HepG2 (cell line): ENCODE measurements at regions not wholly inside any gene's neighbourhood (a gene's known extent, or its start where the extent isn't known, plus 50 kb on each side); places are given as distances from the start of the nearest gene placed in this dataset.

Source experiments
- ATAC-seq: fragments of 200-7000 bp; cut with Tn5 transposase; 3 replicates; pipeline ENCODE4 v1.9.1; 2020; ENCODE audit warnings: mild to moderate bottlenecking, moderate library complexity
- BruUV-seq: library from RNA; stranded (reverse); fragments of 400-500 nt; replicated peaks from 2 replicates; lab custom pipeline; 2021; lab: Mats Ljungman, UMichigan
- CTCF ChIA-PET: fragments of 300-600 bp; formaldehyde crosslinking; extraction: SDS; loops from one replicate; lab custom pipeline; 2021; ENCODE audit warnings: low total read pairs, inconsistent platforms, low intra/inter-chr PET ratio; lab: Yijun Ruan, JAX
- POLR2A ChIA-PET: fragments of 350-600 bp; sonication (Branson Sonifier 250); formaldehyde crosslinking; loops from one replicate; lab custom pipeline; 2020; ENCODE audit warnings: antibody characterized with exemption, inconsistent platforms; lab: Yijun Ruan, JAX
- DNase-seq: peaks from one replicate; pipeline ENCODE4 v3.0.0-alpha.2; 2015; ENCODE audit warnings: low spot score
- FAIRE-seq: peaks from 3 replicates; lab custom pipeline; 2011; peaks lifted over from hg19 to GRCh38; lab: Jason Lieb, UNC
- H2AFZ ChIP-seq: one replicate; pipeline ENCODE4 v1.6.1; 2011; ENCODE audit warnings: low read length, inconsistent platforms
- H3K27ac ChIP-seq: fragments of 300-600 bp; 3 replicates; pipeline ENCODE4 v1.8.0; 2011; ENCODE audit warnings: mixed run types, mild to moderate bottlenecking, mixed read lengths, low read length, inconsistent platforms; ENCODE audit not compliant: insufficient read depth; ENCODE audit errors: extremely low read length
- H3K27me3 ChIP-seq, 2 experiments: fragments of 200-600 bp in 1 of 2; 2 replicates in 1 of 2; 3 replicates in 1 of 2; pipeline versions ENCODE4 v1.6.0 to v1.8.0; 2011; ENCODE audit warnings: low read length in 2 of 2, mild to moderate bottlenecking in 2 of 2, moderate library complexity in 2 of 2, inconsistent platforms in 1 of 2; ENCODE audit not compliant: insufficient read depth in 2 of 2, control insufficient read depth in 1 of 2
- H3K36me3 ChIP-seq, 2 experiments: fragments of 200-600 bp in 1 of 2; replicated peaks in 1 of 2; 2 replicates in 1 of 2; 3 replicates in 1 of 2; pipeline versions ENCODE4 v1.5.1 to v1.8.0; 2011; ENCODE audit warnings: low read length in 2 of 2, inconsistent platforms in 1 of 2; ENCODE audit not compliant: insufficient read depth in 2 of 2, control insufficient read depth in 1 of 2
- H3K4me1 ChIP-seq: 2 replicates; pipeline ENCODE4 v1.5.1; 2012; ENCODE audit warnings: low read length, inconsistent platforms; ENCODE audit not compliant: insufficient read depth
- H3K4me2 ChIP-seq: 2 replicates; pipeline ENCODE4 v1.6.0; 2011; ENCODE audit warnings: low read depth, low read length, inconsistent platforms
- H3K4me3 ChIP-seq, 3 experiments: fragments of 200-600 bp in 1 of 3; sonication (generic), shearing (Covaris generic) in 1 of 3; replicated peaks in 1 of 3; 2 replicates each; pipeline ENCODE4 v1.5.1; 2011 to 2016; ENCODE audit warnings: low read length in 3 of 3, inconsistent platforms in 2 of 3, low read depth in 2 of 3, mild to moderate bottlenecking in 2 of 3, control low read depth in 1 of 3, mixed read lengths in 1 of 3; ENCODE audit not compliant: insufficient read depth in 1 of 3
- H3K79me2 ChIP-seq: one replicate; pipeline ENCODE4 v1.6.1; 2011; ENCODE audit warnings: low read length, inconsistent platforms; ENCODE audit not compliant: insufficient read depth
- H3K9ac ChIP-seq: 2 replicates; pipeline ENCODE4 v1.6.0; 2011; ENCODE audit warnings: mild to moderate bottlenecking, low read depth, low read length, inconsistent platforms; ENCODE audit not compliant: insufficient read depth
- H3K9me3 ChIP-seq: 2 replicates; pipeline ENCODE4 v1.5.1; 2012; ENCODE audit warnings: mild to moderate bottlenecking, low read length
- H4K20me1 ChIP-seq: 2 replicates; pipeline ENCODE4 v1.6.0; 2011; ENCODE audit warnings: inconsistent platforms, mild to moderate bottlenecking, low read length, moderate library complexity; ENCODE audit not compliant: insufficient read depth
- CHD2 ChIP-seq: IDR thresholded peaks from 2 replicates; pipeline ENCODE4 v1.6.1; 2011; ENCODE audit warnings: low read depth, low read length, improper control_type of control experiment
- HNRNPLL ChIP-seq: fragments of 200-400 bp; formaldehyde crosslinking; IDR thresholded peaks from 2 replicates; pipeline ENCODE4 v1.6.1; 2017; ENCODE audit warnings: mild to moderate bottlenecking, low read depth, low read length; ENCODE audit not compliant: poor library complexity, severe bottlenecking
- MBD4 ChIP-seq: IDR thresholded peaks from 2 replicates; pipeline ENCODE4 v1.6.1; 2012; ENCODE audit warnings: low read length, inconsistent platforms, borderline replicate concordance
- MYNN ChIP-seq: sonication (generic); formaldehyde crosslinking; IDR thresholded peaks from 2 replicates; pipeline ENCODE4 v1.4.0; 2020; ENCODE audit warnings: mild to moderate bottlenecking, low read depth, missing genetic modification reagents
- TFDP1 ChIP-seq: IDR thresholded peaks from 2 replicates; pipeline ENCODE4 v1.6.1; 2016; ENCODE audit warnings: missing compliant biosample characterization, missing genetic modification reagents, borderline replicate concordance
- ZBTB46 ChIP-seq: sonication (generic); formaldehyde crosslinking; IDR thresholded peaks from 2 replicates; pipeline ENCODE4 v1.4.0; 2020; ENCODE audit warnings: mild to moderate bottlenecking, missing genetic modification reagents, borderline replicate concordance
- ZMAT3 ChIP-seq: sonication (generic); formaldehyde crosslinking; conservative IDR thresholded peaks from 2 replicates; pipeline ENCODE4 v1.7.0; 2021; ENCODE audit warnings: missing genetic modification reagents
- ZNF256 ChIP-seq: sonication (generic); formaldehyde crosslinking; conservative IDR thresholded peaks from 2 replicates; pipeline ENCODE4 v1.4.0; 2020; ENCODE audit warnings: missing genetic modification reagents
- ZNF292 ChIP-seq: sonication (generic); formaldehyde crosslinking; IDR thresholded peaks from 2 replicates; pipeline ENCODE4 v1.8.1; 2022; ENCODE audit warnings: mild to moderate bottlenecking, low read depth, missing genetic modification reagents, borderline replicate concordance
- WGBS: methylation state at CpG from one replicate; pipeline ENCODE4 v1.1.6; 2017; ENCODE audit warnings: low lambda C conversion rate; 5-methylcytosine and 5-hydroxymethylcytosine counted together
- in situ Hi-C: cut with HindIII; loops from 2 replicates; pipeline ENCODE4 v1.10.0; 2017; ENCODE audit warnings: low pct_unique_long_range_greater_than_20kb; ENCODE audit not compliant: extremely low pct_ligation_motif_present
- intact Hi-C: fragments of 100-400 bp; cut with micrococcal nuclease; formaldehyde crosslinking; loops from one replicate; pipeline ENCODE4 v1.10.0; 2022; ENCODE audit not compliant: unreplicated experiment
- TF ChIP-seq, protein P1 (sequence below): sonication (generic); formaldehyde crosslinking; IDR thresholded peaks from 2 replicates; pipeline ENCODE4 v1.4.0; 2020; ENCODE audit warnings: mild to moderate bottlenecking, missing genetic modification reagents

- H4K20me1 ChIP-seq, result no peaks in the 10 kb centered on the region
- H3K27ac ChIP-seq, result no peak overlapping the region
- H2AFZ ChIP-seq, result no peak overlapping the region
- ChIA-PET POLR2A (no interaction called here), CTCF (no interaction called here)
- H3K36me3 ChIP-seq, result no peaks in the 10 kb centered on the region
- H3K4me1 ChIP-seq, result no peaks in the 10 kb centered on the region
- H3K9ac ChIP-seq, result no peak overlapping the region
- FAIRE-seq, result no peak
- 11% methylated on average over 2 of the region's 2 CpGs for WGBS
- no peak for ATAC-seq
- H3K9me3 ChIP-seq, result peaks cover 5% of the 10 kb centered on the region; the same call in 1 of the 2 replicates
- in situ Hi-C loops (no loop called here), intact Hi-C loops (no loop called here)
- TF ChIP-seq ZBTB46 (CRISPR knock-in tag) (no peak), HNRNPLL (no peak)
- DNase-seq, result no peak
- no peaks in the 10 kb centered on the region for H3K79me2 ChIP-seq
- no peaks in the 10 kb centered on the region for H3K27me3 ChIP-seq
- H3K4me3 ChIP-seq, result no peak overlapping the region
- no peak overlapping the region for H3K4me2 ChIP-seq
- BruUV-seq, result no TSS peak
These were observed 420.9 kb upstream of the ST6GAL2 start for GRCh38 chr2:107306881-107307280.

GRCh38 chr2:107308835-107309234 is 422.9 kb upstream of the ST6GAL2 start:
- Histone ChIP-seq H3K27ac (no peak overlapping the region), H3K4me2 (no peak overlapping the region), H3K4me3 (no peak overlapping the region), H3K9me3 (peaks cover 5% of the 10 kb centered on the region; the same call in 1 of the 2 replicates), H3K79me2 (no peaks in the 10 kb centered on the region), H4K20me1 (no peaks in the 10 kb centered on the region), H3K9ac (no peak overlapping the region), H3K36me3 (no peaks in the 10 kb centered on the region), H2AFZ (no peak overlapping the region), H3K4me1 (no peaks in the 10 kb centered on the region), H3K27me3 (no peaks in the 10 kb centered on the region)
- WGBS, result 0% methylated on average over 1 of the region's 1 CpG
- intact Hi-C loops, result no loop called here
- POLR2A ChIA-PET, result no interaction called here
- DNase-seq, result no peak
- no peak for ATAC-seq
- no peak for FAIRE-seq
- BruUV-seq, result no TSS peak
- in situ Hi-C loops, result no loop called here
- TF ChIP-seq TFDP1 (CRISPR knock-in tag) (no peak), ZNF292 (CRISPR knock-in tag) (no peak), ZMAT3 (CRISPR knock-in tag) (no peak), ZNF256 (CRISPR knock-in tag) (no peak), MYNN (no peak), MBD4 (no peak), CHD2 (no peak)
- TF ChIP-seq, protein P1, sequence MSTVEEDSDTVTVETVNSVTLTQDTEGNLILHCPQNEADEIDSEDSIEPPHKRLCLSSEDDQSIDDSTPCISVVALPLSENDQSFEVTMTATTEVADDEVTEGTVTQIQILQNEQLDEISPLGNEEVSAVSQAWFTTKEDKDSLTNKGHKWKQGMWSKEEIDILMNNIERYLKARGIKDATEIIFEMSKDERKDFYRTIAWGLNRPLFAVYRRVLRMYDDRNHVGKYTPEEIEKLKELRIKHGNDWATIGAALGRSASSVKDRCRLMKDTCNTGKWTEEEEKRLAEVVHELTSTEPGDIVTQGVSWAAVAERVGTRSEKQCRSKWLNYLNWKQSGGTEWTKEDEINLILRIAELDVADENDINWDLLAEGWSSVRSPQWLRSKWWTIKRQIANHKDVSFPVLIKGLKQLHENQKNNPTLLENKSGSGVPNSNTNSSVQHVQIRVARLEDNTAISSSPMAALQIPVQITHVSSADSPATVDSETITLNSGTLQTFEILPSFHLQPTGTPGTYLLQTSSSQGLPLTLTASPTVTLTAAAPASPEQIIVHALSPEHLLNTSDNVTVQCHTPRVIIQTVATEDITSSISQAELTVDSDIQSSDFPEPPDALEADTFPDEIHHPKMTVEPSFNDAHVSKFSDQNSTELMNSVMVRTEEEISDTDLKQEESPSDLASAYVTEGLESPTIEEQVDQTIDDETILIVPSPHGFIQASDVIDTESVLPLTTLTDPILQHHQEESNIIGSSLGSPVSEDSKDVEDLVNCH, result no peak
- CTCF ChIA-PET, result no interaction called here
